ENCODE measurements at regions not wholly inside any gene's neighbourhood (a gene's known extent, or its start where the extent isn't known, plus 50 kb on each side); places are given as distances from the start of the nearest gene placed in this dataset.

DNA sequence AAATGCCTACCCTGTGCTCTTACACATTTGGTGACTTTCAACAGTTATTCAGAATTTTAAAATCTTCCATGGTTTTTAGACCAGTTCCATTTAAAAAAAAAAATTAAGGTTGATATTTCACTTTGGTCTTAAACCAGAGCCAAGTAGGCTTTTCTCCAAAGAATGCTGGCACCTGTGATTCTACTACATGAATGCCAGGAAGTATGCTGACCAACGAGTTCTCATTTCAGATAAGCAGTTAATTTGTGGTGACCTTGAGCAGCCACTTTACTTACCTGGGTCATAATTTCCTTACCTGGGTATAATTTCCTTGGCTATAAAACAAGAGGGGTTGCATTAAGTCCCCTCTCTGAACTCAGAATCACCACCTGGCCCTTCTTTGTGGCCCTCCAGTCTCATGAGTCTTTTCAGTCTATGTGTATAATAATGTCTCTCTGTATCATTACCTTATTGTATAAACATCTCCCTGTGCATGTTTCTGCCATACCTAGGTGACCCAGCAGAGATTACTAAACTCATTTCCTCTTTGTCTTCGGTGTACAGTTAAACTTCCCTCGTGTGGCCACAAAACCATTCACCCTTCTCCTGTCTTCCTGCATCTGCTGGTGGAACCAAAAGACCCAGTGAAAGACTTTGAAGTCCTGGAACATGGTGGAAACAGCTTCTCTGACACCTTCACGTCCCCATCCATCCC, 139.1 kb upstream of the DPT start:
- Mint-ChIP-seq H3K27me3 (ENCODE audit: insufficient read depth, unreplicated experiment) (no peaks in the 10 kb centered on the region), H3K36me3 (ENCODE audit: insufficient read depth, unreplicated experiment) (no peaks in the 10 kb centered on the region), H3K9me3 (ENCODE audit: unreplicated experiment) (peaks cover 15% of the 10 kb centered on the region), H3K4me3 (ENCODE audit: unreplicated experiment) (no peak overlapping the region), H3K4me1 (ENCODE audit: insufficient read depth, unreplicated experiment) (no peaks in the 10 kb centered on the region), H3K27ac (ENCODE audit: low read depth, unreplicated experiment) (no peak overlapping the region)
- ChIA-PET POLR2A (no interaction called here), CTCF (no interaction called here)
- TF ChIP-seq CTCF (IDR thresholded peaks at IDR 0.05; ENCODE audit: unreplicated experiment): no peak
- BruUV-seq (replicated peaks): no TSS peak
- intact Hi-C loops (cut with micrococcal nuclease): no loop called here
- DNase-seq (ENCODE audit: unreplicated experiment): no peak

- no peak overlapping the region for H3K4me3 Mint-ChIP-seq (ENCODE audit: unreplicated experiment)
- no peaks in the 10 kb centered on the region for H3K4me1 Mint-ChIP-seq (ENCODE audit: insufficient read depth, unreplicated experiment)
- no peak overlapping the region for H3K27ac Mint-ChIP-seq (ENCODE audit: low read depth, unreplicated experiment)
- intact Hi-C loops (cut with micrococcal nuclease): no loop called here
- peaks cover under 1% of the 10 kb centered on the region for H3K9me3 Mint-ChIP-seq (ENCODE audit: unreplicated experiment)
- CTCF ChIA-PET: interaction anchor here (0.7 to 1.2 kb wide), 2 partner anchors 12 to 30 kb away, joined by 3 read pairs; no protein-coding TSS in a partner anchor
- no peak for DNase-seq (ENCODE audit: unreplicated experiment)
- no peak for TF ChIP-seq CTCF (IDR thresholded peaks at IDR 0.05; ENCODE audit: unreplicated experiment)
- no peaks in the 10 kb centered on the region for H3K27me3 Mint-ChIP-seq (ENCODE audit: insufficient read depth, unreplicated experiment)
- POLR2A ChIA-PET: no interaction called here
- H3K36me3 Mint-ChIP-seq (ENCODE audit: insufficient read depth, unreplicated experiment): no peaks in the 10 kb centered on the region
- BruUV-seq (replicated peaks): no TSS peak
Measured at GRCh38 chr1:168871531-168871930, 142.5 kb upstream of the DPT start.

DNA sequence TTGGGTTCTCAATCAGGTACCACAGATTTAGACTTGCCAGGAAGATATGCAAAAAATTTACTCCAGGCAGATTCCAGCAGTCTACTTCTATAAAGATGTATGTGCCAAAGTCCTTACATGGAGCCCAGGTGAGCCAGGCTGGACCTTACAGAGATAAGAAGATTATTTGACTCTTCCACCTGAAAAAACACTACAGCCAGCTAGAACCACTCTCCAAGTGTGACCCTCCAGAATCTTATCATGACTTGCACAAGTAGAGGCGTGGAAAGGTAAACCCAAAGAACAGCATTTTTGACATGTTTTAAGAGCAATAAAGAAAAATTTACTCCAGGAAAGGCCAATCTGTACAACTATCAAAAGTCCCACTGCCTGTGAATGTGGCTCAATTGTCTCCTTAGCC, 146.8 kb upstream of the DPT start:
- BruUV-seq (replicated peaks): no TSS peak
- Mint-ChIP-seq H3K9me3 (ENCODE audit: unreplicated experiment) (no peaks in the 10 kb centered on the region), H3K4me3 (ENCODE audit: unreplicated experiment) (no peak overlapping the region), H3K4me1 (ENCODE audit: insufficient read depth, unreplicated experiment) (no peaks in the 10 kb centered on the region), H3K27me3 (ENCODE audit: insufficient read depth, unreplicated experiment) (no peaks in the 10 kb centered on the region), H3K27ac (ENCODE audit: low read depth, unreplicated experiment) (no peak overlapping the region), H3K36me3 (ENCODE audit: insufficient read depth, unreplicated experiment) (no peaks in the 10 kb centered on the region)
- intact Hi-C loops (cut with micrococcal nuclease): no loop called here
- no peak for DNase-seq (ENCODE audit: unreplicated experiment)
- TF ChIP-seq CTCF (IDR thresholded peaks at IDR 0.05; ENCODE audit: unreplicated experiment): no peak
- CTCF ChIA-PET: no interaction called here
- POLR2A ChIA-PET: no interaction called here

DNA sequence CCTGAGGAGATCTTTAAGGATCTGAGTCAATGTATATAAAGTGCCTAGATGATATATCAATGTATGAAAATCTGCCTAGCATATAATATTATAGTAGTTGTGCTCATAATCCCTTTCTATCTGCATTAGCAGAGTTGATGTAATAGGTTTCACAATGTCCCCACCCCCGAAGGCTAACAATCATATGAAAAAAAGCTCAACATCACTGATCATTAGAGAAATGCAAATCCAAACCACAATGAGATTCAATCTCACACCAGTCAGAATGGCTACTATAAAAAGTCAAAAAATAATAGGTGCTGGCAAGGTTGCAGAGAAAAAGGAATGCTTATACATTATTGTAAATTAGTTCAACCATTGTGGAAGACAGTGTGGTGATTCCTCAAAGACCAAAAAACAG, 147.8 kb upstream of the DPT start:
- POLR2A ChIA-PET: no interaction called here
- Mint-ChIP-seq H3K4me3 (ENCODE audit: unreplicated experiment) (no peak overlapping the region), H3K36me3 (ENCODE audit: insufficient read depth, unreplicated experiment) (no peaks in the 10 kb centered on the region), H3K4me1 (ENCODE audit: insufficient read depth, unreplicated experiment) (no peaks in the 10 kb centered on the region), H3K27ac (ENCODE audit: low read depth, unreplicated experiment) (no peak overlapping the region), H3K9me3 (ENCODE audit: unreplicated experiment) (no peaks in the 10 kb centered on the region), H3K27me3 (ENCODE audit: insufficient read depth, unreplicated experiment) (no peaks in the 10 kb centered on the region)
- no peak for TF ChIP-seq CTCF (IDR thresholded peaks at IDR 0.05; ENCODE audit: unreplicated experiment)
- intact Hi-C loops (cut with micrococcal nuclease): no loop called here
- no TSS peak for BruUV-seq (replicated peaks)
- no peak for DNase-seq (ENCODE audit: unreplicated experiment)
- CTCF ChIA-PET: interaction anchor here (0.6 kb wide), 1 partner anchor 242 kb away, joined by 3 read pairs; no protein-coding TSS in a partner anchor
